MM.1S (cell line): ENCODE measurements at regions not wholly inside any gene's neighbourhood (a gene's known extent, or its start where the extent isn't known, plus 50 kb on each side); places are given as distances from the start of the nearest gene placed in this dataset.

Source experiments
- DNase-seq: peaks from one replicate; pipeline ENCODE4 v3.0.0-alpha.2; 2015
- H2AFZ ChIP-seq: fragments of 300-600 bp; sonication (generic); 2 replicates; pipeline ENCODE4 v1.6.0; 2016; ENCODE audit warnings: antibody characterized with exemption, low read length
- H3F3A ChIP-seq: fragments of 300-600 bp; sonication (generic); 2 replicates; pipeline ENCODE4 v1.6.1; 2016; ENCODE audit warnings: mild to moderate bottlenecking, antibody characterized with exemption, low read length, moderate library complexity, mixed read lengths; ENCODE audit not compliant: insufficient read depth
- H3K27ac ChIP-seq: fragments of 300-600 bp; sonication (generic); 2 replicates; pipeline ENCODE4 v1.5.1; 2016; ENCODE audit warnings: mild to moderate bottlenecking, low read length
- H3K27me3 ChIP-seq: fragments of 300-600 bp; sonication (generic); replicated peaks from 2 replicates; pipeline ENCODE4 v1.6.0; 2016; ENCODE audit warnings: low read length; ENCODE audit not compliant: insufficient read depth
- H3K36me3 ChIP-seq: fragments of 300-600 bp; sonication (generic); replicated peaks from 2 replicates; pipeline ENCODE4 v1.6.1; 2016; ENCODE audit warnings: mild to moderate bottlenecking, low read length, mixed read lengths; ENCODE audit not compliant: insufficient read depth
- H3K4me1 ChIP-seq: fragments of 300-600 bp; sonication (generic); 2 replicates; pipeline ENCODE4 v1.6.1; 2016; ENCODE audit warnings: low read length, mixed read lengths
- H3K4me2 ChIP-seq: fragments of 300-600 bp; sonication (generic); 2 replicates; pipeline ENCODE4 v1.6.0; 2016; ENCODE audit warnings: low read depth, low read length
- H3K4me3 ChIP-seq: fragments of 300-600 bp; sonication (generic); 2 replicates; pipeline ENCODE4 v1.5.1; 2016; ENCODE audit warnings: low read length, mixed read lengths
- H3K79me2 ChIP-seq: fragments of 300-600 bp; sonication (generic); 2 replicates; pipeline ENCODE4 v1.6.1; 2016; ENCODE audit warnings: mixed run types, low read length, mixed read lengths
- H3K9ac ChIP-seq: fragments of 300-600 bp; sonication (generic); 2 replicates; pipeline ENCODE4 v1.6.1; 2016; ENCODE audit warnings: low read length, mixed read lengths
- H3K9me2 ChIP-seq: fragments of 300-600 bp; sonication (generic); replicated peaks from 2 replicates; pipeline ENCODE4 v1.6.1; 2016; ENCODE audit warnings: mild to moderate bottlenecking, low read length, mixed read lengths; ENCODE audit not compliant: insufficient read depth
- H3K9me3 ChIP-seq: fragments of 300-600 bp; sonication (generic); replicated peaks from 2 replicates; pipeline ENCODE4 v1.6.1; 2016; ENCODE audit warnings: mild to moderate bottlenecking, low read length, mixed read lengths; ENCODE audit not compliant: insufficient read depth
- H4K20me1 ChIP-seq: fragments of 300-600 bp; sonication (generic); 2 replicates; pipeline ENCODE4 v1.6.1; 2016; ENCODE audit warnings: mild to moderate bottlenecking, low read length, moderate library complexity, mixed read lengths; ENCODE audit not compliant: insufficient read depth
- CTCF ChIP-seq: fragments of 300-600 bp; sonication (generic); IDR thresholded peaks from 2 replicates; pipeline ENCODE4 v1.5.1; 2016; ENCODE audit warnings: antibody characterized with exemption, low read length, mixed read lengths
- EZH2 ChIP-seq: fragments of 300-600 bp; sonication (generic); optimal IDR thresholded peaks from 2 replicates; pipeline ENCODE3; 2017; ENCODE audit warnings: low read depth, mild to moderate bottlenecking, antibody characterized with exemption, low read length, mixed read lengths
- EZH2phosphoT487 ChIP-seq: fragments of 300-600 bp; sonication (generic); IDR thresholded peaks from 2 replicates; pipeline ENCODE4 v1.6.1; 2018; ENCODE audit warnings: antibody characterized with exemption, low read length

- Histone ChIP-seq H2AFZ (no peak overlapping the region), H3K79me2 (no peaks in the 10 kb centered on the region), H3K9me3 (no peaks in the 10 kb centered on the region), H3K9me2 (no peaks in the 10 kb centered on the region), H3K4me2 (no peak overlapping the region), H3K4me1 (no peaks in the 10 kb centered on the region), H3K4me3 (no peak overlapping the region), H3K27ac (no peak overlapping the region), H3K9ac (no peak overlapping the region), H3K27me3 (no peaks in the 10 kb centered on the region), H3K36me3 (no peaks in the 10 kb centered on the region), H4K20me1 (no peaks in the 10 kb centered on the region), H3F3A (no peaks in the 10 kb centered on the region)
- TF ChIP-seq EZH2phosphoT487: no peak
- TF ChIP-seq CTCF: no peak
- no peak for TF ChIP-seq EZH2
- no peak for DNase-seq
These were observed 52.5 kb upstream of the RXFP2 start for GRCh38 chr13:31686670-31687425.
